GM18511 (cell line): ENCODE measurements at regions not wholly inside any gene's neighbourhood (a gene's known extent, or its start where the extent isn't known, plus 50 kb on each side); places are given as distances from the start of the nearest gene placed in this dataset.

Experiments used
- ATAC-seq: cut with Tn5 transposase; IDR thresholded peaks from one replicate; pipeline ENCODE4 v1.9.1; 2021; ENCODE audit warnings: mild to moderate bottlenecking, moderate library complexity; ENCODE audit not compliant: unreplicated experiment

DNA sequence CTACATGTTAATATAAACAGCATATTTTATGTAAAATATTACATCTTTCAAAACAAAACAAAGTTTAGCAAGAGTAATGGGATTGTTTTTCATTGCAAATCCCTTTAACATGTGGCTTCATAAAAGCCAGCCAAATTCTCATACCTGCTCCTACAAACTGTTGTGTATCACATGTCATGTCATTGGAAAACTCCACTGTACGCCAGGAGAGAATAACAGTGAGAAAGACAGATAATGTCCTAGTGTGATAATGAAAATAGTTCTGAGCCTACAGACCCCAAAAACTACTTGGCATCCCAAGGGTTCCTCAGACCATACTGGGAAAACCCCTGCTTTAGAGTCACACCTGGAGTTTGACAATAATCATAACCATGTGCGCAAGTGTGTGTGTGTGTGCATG is 182.7 kb upstream of the HNRNPA3 start:
- no peak for ATAC-seq

DNA sequence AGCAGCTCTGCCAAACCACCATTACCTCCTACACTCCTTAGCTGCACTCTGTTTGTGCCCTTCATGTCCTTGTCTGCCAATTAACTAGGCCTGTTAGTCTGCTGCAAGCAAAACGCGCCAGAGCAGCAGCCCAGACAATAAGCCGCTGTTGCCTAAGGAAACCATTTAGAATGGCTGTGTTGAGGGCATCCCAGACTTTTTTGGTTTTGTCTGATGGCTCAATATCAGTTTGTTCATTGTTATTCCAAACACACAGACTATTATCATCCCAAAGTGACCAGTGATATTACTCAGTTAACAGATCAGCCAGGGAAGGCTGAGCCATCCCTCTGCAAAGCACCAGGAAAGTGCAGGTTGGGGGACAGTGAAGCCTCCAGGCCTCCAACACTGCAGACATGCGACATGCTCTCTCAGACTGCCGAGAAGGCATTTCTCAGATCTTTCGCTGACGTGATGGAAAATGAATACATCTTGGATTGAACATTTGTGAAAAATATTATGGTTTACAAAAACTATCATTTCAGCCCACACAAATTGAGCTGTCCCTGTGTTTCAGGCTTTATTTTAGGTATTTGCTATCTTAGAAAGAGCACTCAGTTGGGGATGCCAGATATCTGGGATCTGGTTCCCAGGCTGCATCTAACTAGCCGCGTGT is 182.0 kb upstream of the HNRNPA3 start:
- no peak for ATAC-seq

DNA sequence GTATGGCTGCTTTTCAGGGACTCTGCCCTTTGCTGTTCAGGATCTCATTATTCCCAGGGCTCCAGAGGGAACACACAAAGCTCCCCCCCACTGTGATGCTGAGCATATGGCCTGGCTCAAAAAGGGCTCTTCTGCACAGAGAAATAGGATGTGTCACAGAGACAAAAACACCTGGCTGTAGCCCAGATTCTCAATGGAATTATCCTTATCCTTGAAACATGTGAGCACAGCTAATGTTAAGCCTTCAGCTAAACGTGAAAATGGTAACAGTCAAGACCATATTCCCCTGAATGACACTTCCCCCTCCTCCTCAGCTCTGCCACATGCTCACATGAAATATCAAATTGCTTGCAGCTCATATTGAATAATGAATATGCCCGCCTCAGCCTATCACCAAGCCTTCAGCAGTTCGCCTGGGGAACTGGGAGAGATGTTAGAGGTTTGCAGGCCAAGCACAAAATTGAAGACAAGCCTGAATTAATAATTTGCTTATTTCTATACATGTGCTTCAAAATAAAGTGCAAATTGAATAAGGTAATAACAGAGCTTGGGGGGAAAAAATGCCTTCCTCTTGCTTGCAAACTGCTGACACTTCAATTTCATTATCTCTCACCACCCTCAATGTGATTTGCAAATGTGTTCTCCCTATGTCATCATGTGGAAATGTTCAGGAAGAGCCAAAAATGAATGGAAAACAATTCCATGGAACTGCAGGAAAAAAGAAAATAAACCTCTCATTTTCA is 181.0 kb upstream of the HNRNPA3 start:
- ATAC-seq, result no peak

DNA sequence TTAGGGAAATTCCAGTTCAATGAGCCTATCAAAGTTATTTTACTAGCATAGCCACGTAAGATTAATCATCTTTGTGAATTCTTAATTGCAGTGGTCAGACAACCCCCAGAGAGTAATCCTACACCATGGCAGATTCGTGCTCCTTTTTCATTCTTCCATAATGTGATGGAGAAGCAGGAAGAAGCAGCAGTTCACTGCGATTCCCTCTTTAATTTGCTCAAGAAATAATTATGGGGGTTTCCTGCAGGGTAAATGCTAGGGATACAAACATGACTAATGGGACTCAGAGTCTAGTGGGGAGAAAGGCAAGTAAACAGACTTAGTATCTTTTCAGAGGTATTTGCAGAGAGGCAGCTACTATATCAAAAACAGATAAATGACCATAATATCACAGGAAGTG is 175.8 kb upstream of the HNRNPA3 start:
- ATAC-seq, result no peak

DNA sequence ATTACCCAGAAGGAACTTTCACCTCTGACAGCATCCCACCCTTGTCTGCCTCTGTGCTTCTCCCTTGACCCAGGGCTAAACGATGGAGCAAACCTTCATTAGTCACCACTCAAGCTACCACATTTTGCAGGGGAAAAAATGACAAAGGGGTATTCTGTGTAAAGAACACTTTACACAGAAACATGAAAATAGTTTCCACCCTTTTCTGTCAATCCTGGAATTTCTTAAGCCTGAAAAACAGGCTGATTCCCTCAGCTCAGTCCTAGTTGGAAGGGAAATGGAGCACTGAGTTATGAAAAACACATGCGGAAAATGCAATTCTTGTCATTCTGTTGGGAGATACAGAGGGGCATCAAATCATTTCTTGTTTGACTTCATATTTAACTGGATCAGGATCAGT is 175.0 kb upstream of the HNRNPA3 start:
- no peak for ATAC-seq

DNA sequence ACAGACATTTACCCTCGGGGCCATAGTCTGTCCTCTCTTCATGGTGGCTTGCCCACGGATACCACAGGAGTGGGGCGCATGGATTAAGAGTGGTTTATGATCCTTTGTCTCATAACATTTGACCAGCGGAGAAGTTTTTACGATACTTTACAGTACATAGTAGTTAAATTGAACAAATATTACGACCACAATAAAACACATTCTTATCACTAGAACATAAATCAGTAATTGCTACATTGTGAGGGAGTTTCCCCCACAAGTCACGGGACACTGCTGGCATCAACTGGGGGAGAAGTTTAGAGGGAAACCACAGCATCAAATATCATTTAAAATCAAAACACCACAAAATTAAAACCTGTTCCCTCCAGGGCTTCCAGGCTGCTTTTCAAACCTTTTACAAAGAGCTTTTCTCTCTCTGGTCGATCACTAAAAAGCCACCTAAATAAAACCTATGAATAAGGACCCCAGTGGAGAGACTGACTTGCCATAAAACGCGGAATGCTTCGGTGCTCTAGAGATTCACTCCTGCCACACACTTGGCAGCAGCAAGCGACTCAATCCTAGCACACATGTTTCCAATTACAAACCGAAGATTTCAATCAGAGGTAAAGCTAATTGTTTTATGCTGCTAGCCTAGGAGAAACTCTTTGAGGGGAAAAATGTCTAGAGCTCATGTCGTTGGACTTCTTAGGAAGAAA is 173.7 kb upstream of the HNRNPA3 start:
- ATAC-seq, result no peak

DNA sequence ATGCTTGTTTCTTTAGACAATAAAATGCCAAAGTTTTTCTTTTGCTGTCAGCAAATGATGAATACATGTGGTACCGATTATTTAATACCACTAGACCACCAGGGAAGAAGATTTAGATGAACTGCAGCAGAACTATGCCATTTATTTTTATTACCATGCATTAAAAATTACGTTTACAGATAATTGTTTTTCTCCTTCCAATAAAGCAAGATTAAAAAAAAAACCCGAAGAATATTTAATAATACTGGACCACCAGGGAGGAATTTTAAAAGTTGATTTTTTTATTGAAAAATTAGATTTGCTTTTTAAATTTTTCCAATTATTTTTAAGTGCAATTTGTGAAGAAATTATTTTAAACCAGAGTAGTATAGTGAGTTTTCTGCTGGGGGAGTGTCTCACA is 170.3 kb upstream of the HNRNPA3 start:
- no peak for ATAC-seq

DNA sequence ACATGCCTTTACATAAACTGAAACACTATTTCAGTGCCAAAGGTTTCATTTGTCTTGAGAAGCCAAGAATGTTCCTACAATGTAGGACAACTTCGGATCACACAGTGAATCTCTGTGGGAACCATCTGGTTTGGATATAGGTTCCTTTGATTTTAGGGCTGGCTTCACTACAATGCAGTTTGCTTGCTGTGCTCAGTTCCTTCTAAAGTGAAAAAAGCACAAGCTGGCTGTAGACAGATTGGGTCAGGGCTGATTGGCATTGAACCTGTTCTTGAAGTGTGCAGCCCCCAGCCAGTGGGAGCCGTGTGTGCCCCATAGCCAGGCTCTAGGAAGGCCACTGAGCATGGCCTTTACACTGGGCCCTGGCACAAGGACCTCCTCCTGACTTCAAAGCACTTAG is 167.9 kb upstream of the HNRNPA3 start:
- ATAC-seq, result no peak

DNA sequence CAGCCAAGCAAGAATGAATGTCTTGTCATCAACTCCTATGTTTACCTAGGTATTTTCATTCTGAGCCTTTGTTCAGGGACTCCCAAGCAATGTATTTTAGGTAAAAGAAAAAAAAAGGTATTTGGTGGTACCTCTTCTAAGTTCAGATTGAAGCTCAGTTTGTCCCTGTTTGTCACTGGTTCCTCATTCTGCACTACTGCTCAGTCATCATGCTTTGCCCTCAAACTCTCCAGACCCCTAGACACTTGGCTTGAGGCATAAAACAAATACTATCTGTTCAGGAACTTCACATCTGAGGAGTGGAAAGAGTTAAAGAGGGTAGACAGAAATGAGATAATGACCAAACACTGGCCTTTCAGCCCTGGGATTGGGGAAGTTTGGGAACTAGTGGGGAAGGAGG is 163.6 kb upstream of the HNRNPA3 start:
- no peak for ATAC-seq

DNA sequence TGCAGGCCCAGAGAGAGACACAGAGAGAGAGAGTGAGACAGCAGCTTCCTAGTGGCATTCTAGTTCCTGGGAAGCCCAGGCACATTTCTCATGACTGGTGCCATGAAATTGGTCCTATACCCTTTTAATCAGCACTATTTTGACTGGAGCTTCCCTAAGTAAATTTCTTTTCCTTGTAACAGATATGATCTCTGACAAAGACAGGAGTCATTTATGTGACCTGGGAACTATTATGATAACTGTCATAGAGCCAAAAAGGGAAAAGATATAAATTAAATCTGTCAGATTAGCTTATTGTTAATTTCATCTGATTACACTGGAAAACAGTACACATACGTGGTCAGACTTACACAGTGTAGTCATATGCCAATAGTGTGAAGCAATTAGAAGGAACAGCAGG is 161.3 kb upstream of the HNRNPA3 start:
- no peak for ATAC-seq

DNA sequence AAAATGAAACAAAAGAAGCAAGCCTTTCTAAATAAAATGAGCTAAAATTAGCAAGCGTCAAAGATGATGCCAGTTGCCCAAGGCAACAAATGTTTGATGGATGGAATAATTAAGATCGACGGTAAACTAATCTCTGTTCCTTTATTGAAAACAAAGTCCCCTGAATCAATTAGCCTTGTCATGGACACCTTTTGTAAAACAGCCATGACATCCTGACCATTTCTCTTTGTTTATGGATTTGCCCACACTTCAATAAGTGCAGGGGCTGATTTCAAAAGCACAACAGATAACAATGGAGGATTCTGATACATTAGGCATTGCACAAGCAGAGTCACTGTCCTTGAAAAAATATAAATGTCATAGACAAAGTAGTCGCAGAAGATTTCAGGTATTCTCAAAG is 160.1 kb upstream of the HNRNPA3 start:
- no peak for ATAC-seq

DNA sequence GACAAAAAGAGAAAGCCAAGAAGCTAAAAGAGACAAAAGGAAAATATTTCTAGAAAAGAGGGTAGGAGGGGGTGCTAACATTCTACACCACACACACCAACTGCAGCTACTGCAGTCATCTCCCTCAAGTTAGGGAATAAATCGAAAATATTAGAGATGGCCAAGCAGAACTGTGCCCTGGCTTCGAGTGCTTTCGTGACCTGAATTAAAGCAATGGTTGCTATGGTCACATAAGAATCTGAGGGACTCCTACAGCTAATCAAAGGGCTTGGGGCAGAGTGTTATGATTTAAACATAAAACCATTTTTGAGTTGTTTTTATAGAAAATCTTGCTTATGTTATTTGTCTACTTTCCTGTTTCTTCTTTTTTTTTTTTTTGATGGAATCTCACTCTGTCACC is 159.6 kb upstream of the HNRNPA3 start:
- ATAC-seq, result no peak

DNA sequence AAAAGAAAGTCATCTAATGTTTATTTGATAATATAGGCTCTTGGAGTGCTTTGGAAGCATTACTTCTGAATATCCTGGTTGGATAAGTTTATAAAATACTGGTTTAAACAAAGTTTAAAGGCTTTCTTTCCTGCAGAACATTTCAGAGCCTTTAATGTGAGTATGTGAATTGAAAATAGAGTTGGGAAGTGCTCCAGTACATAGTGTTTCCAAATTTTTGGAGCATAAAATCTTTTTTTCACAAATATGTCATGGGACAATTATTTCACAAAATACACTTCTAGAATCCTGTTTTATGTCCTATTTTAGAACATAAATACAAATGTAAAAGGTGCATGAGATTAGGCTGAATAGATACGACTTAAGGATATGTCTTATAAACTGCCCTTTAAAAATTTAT is 158.9 kb upstream of the HNRNPA3 start:
- no peak for ATAC-seq

DNA sequence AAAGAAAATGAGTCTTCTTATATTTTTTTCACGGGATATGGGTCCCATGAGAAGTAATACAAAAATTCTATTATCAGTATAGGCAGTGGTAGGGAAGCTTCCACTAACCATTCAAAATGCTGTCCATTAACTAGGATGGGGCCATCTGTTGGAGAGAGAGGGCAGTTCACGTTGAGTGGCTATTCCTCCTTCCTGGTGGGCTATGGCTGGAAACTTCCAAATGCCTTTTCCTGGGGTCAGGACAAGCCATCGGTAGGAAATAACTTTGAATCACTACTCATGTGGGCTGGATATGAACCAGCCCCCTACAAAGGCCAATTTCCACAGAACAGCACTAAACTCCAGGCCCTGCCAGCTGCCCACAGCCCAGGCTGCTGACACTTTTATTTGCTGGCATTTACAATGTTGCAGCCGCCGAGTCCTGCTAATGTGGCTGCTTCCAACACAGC is 156.1 kb upstream of the HNRNPA3 start:
- ATAC-seq, result no peak

DNA sequence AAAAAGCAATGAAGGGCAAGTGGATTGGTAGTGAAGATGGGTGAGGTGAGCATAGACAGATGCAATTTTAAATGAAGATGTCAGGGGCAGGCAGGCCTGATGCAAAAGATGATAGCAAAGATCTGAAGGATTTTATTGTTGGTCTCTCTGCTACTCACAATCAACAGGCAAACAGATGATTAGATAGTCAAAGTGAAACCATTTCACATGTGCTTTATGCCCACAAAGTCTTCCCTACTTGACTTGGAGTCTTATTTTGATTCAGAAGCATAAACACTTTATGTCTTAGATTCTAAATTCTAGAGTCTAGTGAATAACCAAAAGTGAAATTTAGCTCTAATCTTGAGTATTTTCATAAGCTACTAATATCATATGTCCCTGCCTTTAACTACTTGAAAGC is 153.8 kb upstream of the HNRNPA3 start:
- peak; percentile 85 for ATAC-seq

DNA sequence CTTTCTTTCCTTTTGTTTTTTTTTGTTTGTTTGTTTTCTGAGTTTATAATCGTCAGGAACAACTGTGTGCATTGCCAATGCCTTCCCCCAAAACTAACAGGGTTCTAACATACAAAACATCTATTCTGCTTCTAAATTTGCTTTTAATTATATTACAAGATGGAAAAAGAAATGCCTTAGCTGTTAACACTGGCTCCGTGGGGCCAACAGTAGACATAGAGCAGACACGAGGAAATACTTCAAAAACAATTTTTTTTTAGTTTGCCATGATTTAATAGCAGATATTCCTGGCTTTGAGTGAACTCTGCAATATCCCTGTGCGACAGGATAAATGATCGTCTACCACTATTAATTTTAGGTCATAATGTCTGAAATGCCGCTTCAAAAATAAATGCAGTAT is 153.3 kb upstream of the HNRNPA3 start:
- ATAC-seq, result no peak

DNA sequence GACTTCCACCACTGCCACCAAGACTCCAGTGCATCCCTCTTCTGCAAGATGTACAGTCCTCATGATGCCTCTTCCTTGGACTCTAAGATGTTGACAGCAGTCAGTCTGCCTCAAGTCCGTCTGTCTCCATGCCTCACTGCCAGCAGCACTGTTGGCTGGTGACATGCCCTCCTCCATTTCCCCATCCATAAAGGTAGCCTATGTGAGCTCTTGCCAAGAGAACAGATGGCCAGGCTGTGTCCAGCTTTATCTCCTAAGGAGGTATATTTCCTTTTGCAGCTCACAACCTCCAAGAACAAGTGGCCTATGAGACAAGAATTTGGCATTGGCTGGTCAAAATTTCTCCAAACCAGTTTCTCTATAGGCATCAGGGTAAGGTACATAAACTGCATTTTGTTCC is 149.3 kb upstream of the HNRNPA3 start:
- ATAC-seq, result no peak

DNA sequence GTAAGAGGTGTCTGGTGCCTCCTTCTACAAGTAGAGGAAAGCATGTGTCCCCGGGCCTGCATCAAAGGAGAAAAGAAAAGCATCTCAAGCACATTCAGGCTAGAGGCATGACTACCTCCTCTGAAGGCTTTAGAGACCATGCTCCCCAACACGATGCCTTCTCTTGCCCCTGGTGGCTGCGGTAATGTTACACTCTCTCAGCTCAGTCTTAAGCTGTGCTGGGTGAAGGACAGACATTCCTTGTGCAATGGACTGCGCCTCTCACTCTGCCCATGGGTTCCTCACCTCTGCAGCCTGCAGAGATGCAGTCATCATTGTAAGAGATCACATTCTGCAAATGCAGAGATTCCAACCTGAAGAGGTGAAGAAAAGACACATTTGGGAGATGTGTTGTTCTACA is 148.2 kb upstream of the HNRNPA3 start:
- no peak for ATAC-seq

DNA sequence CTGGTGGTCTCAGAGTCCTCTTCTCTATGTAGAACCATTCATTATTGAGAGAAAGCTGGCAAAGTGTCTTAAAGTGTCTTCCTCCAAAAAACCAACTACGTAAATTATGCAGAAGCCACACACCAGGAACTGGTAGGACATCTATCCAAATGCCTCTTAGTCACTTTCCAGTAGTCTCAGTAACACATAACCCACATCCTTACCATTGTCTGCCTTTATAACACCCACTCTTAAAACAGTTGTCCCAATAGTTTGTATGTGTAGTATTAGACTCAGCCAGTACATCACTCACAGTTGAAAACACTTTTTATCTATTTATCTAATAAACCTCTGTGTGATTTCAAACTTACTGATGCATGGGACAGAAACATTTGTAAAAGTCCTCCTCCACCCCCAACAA is 143.6 kb upstream of the HNRNPA3 start:
- ATAC-seq, result no peak

DNA sequence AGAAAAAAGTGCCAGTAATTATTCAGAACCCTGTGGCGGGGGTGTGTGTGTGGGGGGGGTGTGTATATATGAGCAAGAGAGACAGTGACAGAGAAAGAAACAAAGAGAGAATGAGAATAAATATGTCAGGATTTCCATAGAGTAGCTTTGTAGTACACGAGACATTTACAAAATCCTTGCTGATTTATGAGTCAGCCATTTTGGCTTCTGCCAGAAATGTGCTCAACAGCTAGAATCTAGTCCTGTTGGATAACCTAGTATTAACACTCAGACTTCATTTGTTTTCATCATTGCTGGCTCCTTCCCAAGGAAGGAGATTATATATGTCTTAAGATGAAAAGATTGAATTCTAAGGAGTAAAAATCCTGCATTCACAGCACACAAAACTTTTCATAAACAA is 140.5 kb upstream of the HNRNPA3 start:
- no peak for ATAC-seq

DNA sequence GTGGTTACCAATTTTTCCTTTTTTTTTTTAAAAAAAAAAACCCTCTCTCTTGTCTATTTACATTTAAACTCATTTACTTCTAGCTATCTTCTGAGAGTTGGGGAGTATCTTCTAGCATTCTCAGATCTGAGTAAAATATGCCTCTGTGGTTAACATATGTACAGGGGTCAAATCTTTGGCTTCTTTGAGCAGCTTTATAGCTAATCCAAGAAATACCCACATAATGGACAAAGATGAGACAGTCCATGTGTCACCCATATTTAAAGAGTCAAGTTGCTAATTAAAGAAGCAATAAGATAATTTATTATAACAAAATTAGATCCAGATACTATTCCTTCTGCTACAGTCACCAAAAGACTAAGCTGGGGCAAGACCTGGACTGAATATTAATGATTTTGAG is 139.0 kb upstream of the HNRNPA3 start:
- ATAC-seq, result no peak

DNA sequence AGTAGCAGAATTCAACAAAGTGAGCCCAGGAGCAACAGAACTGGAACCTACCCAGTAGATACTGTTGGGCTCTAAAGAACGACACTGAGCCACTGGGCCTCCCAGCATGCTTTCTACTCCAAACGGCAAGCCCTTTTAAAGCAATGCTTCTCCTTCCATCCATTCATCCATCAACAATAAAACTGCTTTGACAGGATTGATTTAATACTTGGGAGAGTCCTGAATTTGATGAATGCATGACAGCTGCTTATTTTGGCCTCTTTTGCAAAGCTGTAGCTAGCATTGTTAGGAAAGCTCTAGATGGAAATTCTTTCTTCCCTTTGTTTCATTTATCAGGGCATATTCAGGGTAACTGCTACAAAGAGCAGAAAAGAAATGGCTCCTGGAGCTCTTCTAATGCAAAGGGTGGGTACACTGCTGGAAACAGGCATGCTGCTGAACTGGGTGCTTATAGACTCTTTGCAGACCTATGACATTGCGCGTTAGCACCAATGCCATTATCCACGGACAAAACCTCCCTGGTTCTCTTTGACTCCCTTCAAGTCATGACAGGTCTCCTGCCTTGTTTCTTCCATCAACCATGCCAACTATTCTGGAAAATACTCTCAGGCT is 138.4 kb upstream of the HNRNPA3 start:
- no peak for ATAC-seq
